PC-3 (cell line): ENCODE measurements at regions not wholly inside any gene's neighbourhood (a gene's known extent, or its start where the extent isn't known, plus 50 kb on each side); places are given as distances from the start of the nearest gene placed in this dataset.

Experiments
- ATAC-seq: fragments of 200-7000 bp; cut with Tn5 transposase; 2 replicates; pipeline ENCODE4 v1.9.1; 2020; ENCODE audit warnings: mild to moderate bottlenecking, moderate library complexity
- BruUV-seq: library from RNA; stranded (reverse); fragments of 400-500 nt; replicated peaks from 2 replicates; lab custom pipeline; 2021; lab: Mats Ljungman, UMichigan
- CTCF ChIA-PET: fragments of 300-600 bp; sonication (Branson Sonifier 250); formaldehyde crosslinking; loops from one replicate; lab custom pipeline; 2022; ENCODE audit warnings: antibody characterized with exemption; lab: Charles Lee
- POLR2A ChIA-PET: fragments of 300-600 bp; sonication (Branson Sonifier 250); formaldehyde crosslinking; loops from one replicate; lab custom pipeline; 2022; ENCODE audit warnings: antibody characterized with exemption; ENCODE audit not compliant: unreplicated experiment; lab: Charles Lee
- DNase-seq: peaks from one replicate; pipeline ENCODE4 v3.0.0-alpha.2; 2015
- H2AFZ ChIP-seq: fragments of 300-600 bp; sonication (generic); 2 replicates; pipeline ENCODE4 v1.6.0; 2016; ENCODE audit warnings: antibody characterized with exemption, low read length
- H3F3A ChIP-seq: fragments of 300-600 bp; sonication (generic); one replicate; pipeline ENCODE4 v1.6.0; 2017; ENCODE audit warnings: antibody characterized with exemption, low read length, control low read depth, mild to moderate bottlenecking; ENCODE audit not compliant: unreplicated experiment
- H3K27ac ChIP-seq: fragments of 300-600 bp; sonication (generic); 2 replicates; pipeline ENCODE4 v1.5.1; 2016; ENCODE audit warnings: mild to moderate bottlenecking, low read length
- H3K27me3 ChIP-seq: fragments of 300-600 bp; sonication (generic); 2 replicates; pipeline ENCODE4 v1.6.1; 2016; ENCODE audit warnings: low read length, mixed read lengths
- H3K36me3 ChIP-seq: fragments of 300-600 bp; sonication (generic); 2 replicates; pipeline ENCODE4 v1.6.1; 2016; ENCODE audit warnings: low read depth, mixed run types, low read length, mixed read lengths
- H3K4me1 ChIP-seq: fragments of 300-600 bp; sonication (generic); 2 replicates; pipeline ENCODE4 v1.5.1; 2016; ENCODE audit warnings: low read length; ENCODE audit not compliant: insufficient read depth
- H3K4me2 ChIP-seq: fragments of 300-600 bp; sonication (generic); 2 replicates; pipeline ENCODE4 v1.6.0; 2016; ENCODE audit warnings: low read length
- H3K4me3 ChIP-seq: fragments of 300-600 bp; sonication (generic); 2 replicates; pipeline ENCODE4 v1.5.1; 2016; ENCODE audit warnings: mild to moderate bottlenecking, low read length, mixed read lengths
- H3K79me2 ChIP-seq: fragments of 300-600 bp; sonication (generic); 2 replicates; pipeline ENCODE4 v1.6.1; 2017; ENCODE audit warnings: low read length, mixed read lengths
- H3K9ac ChIP-seq: fragments of 300-600 bp; sonication (generic); 2 replicates; pipeline ENCODE4 v1.6.0; 2016; ENCODE audit warnings: mild to moderate bottlenecking, low read length
- H3K9me2 ChIP-seq: fragments of 300-600 bp; sonication (generic); replicated peaks from 2 replicates; pipeline ENCODE4 v1.6.1; 2016; ENCODE audit warnings: mixed run types, low read length, mixed read lengths
- H3K9me3 ChIP-seq: fragments of 300-600 bp; sonication (generic); 2 replicates; pipeline ENCODE4 v1.6.1; 2016; ENCODE audit warnings: low read length, mixed read lengths
- H4K20me1 ChIP-seq: fragments of 300-600 bp; sonication (generic); 2 replicates; pipeline ENCODE4 v1.6.1; 2016; ENCODE audit warnings: low read length, mixed read lengths
- EZH2 ChIP-seq: fragments of 300-600 bp; sonication (generic); IDR thresholded peaks from one replicate; pipeline ENCODE4 v1.6.1; 2017; ENCODE audit warnings: antibody characterized with exemption, mild to moderate bottlenecking, low read length; ENCODE audit not compliant: unreplicated experiment
- EZH2phosphoT487 ChIP-seq: fragments of 300-600 bp; sonication (generic); IDR thresholded peaks from 2 replicates; pipeline ENCODE4 v1.6.1; 2018; ENCODE audit warnings: mild to moderate bottlenecking, antibody characterized with exemption, low read length, borderline replicate concordance
- intact Hi-C: fragments of 100-400 bp; cut with micrococcal nuclease; formaldehyde crosslinking; loops from 2 replicates; pipeline ENCODE4 v1.9.0; 2023
- TF ChIP-seq, protein P1 (sequence below): fragments of 300-600 bp; sonication (generic); conservative IDR thresholded peaks from 2 replicates; pipeline ENCODE4 v1.5.1; 2017; ENCODE audit warnings: antibody characterized with exemption, low read depth, mild to moderate bottlenecking, low read length

DNA sequence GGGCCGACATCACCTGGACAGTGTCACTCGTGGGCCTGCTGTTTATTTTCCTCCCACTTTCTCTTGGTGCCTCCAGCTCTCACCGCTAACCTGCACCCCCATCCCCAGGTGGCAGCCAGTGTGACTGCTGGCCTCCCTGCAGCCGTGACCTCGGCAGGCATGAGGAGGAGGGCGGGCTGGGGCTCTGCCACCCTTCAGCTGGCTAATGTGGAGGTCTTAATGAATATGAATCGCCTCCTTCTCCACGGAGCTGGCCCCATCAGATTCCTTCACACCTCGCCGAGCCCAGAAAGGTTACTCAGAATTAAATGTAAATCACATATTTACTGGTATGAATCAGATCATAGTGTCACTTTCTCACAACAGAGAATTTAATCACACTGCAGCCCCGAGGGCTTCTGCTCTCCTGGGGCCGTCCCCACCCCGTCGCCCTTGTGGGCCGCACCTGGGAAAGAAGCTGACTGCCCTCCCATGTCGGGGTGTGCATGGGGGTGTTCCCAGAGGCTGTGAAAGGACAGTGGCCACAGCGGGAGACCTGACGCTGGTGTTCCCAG is 171.1 kb upstream of the TLE3 start:
- DNase-seq (no peak), ATAC-seq (no peak)
- CTCF ChIA-PET, result no interaction called here
- Histone ChIP-seq H3K9me3 (no peaks in the 10 kb centered on the region), H3K4me3 (no peak overlapping the region), H3K4me1 (peaks cover 47% of the 10 kb centered on the region), H3K36me3 (no peaks in the 10 kb centered on the region), H2AFZ (no peak overlapping the region), H3K9me2 (no peaks in the 10 kb centered on the region), H3K27ac (no peak overlapping the region), H3K4me2 (no peak overlapping the region), H4K20me1 (no peaks in the 10 kb centered on the region), H3K27me3 (no peaks in the 10 kb centered on the region), H3F3A (no peaks in the 10 kb centered on the region), H3K9ac (no peak overlapping the region), H3K79me2 (no peaks in the 10 kb centered on the region)
- POLR2A ChIA-PET, result no interaction called here
- TF ChIP-seq, protein P1, sequence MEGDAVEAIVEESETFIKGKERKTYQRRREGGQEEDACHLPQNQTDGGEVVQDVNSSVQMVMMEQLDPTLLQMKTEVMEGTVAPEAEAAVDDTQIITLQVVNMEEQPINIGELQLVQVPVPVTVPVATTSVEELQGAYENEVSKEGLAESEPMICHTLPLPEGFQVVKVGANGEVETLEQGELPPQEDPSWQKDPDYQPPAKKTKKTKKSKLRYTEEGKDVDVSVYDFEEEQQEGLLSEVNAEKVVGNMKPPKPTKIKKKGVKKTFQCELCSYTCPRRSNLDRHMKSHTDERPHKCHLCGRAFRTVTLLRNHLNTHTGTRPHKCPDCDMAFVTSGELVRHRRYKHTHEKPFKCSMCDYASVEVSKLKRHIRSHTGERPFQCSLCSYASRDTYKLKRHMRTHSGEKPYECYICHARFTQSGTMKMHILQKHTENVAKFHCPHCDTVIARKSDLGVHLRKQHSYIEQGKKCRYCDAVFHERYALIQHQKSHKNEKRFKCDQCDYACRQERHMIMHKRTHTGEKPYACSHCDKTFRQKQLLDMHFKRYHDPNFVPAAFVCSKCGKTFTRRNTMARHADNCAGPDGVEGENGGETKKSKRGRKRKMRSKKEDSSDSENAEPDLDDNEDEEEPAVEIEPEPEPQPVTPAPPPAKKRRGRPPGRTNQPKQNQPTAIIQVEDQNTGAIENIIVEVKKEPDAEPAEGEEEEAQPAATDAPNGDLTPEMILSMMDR, result no peak
- no peak for TF ChIP-seq EZH2phosphoT487
- TF ChIP-seq EZH2, result no peak
- intact Hi-C loops, result no loop called here
- BruUV-seq, result no TSS peak

DNA sequence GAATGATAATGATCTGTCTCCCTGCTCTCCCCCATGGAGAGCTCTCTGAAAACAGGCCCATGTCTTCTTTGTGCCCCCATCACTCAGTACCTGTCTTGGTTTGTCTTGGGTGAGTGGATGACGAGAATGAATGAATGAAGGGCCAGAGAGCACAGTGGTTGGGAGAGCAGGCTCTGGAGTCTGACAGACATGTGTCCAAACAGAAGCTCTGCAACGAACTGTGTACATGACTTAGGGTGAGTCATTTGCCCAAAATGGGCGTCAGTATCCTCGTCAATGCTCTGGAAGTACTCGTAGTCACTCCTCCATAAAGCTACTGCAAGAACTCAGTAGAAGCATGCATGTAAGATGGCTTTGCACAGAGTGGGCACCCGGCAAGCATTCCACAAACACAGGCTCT is 170.2 kb upstream of the TLE3 start:
- intact Hi-C loops, result no loop called here
- no TSS peak for BruUV-seq
- ATAC-seq, result peak; percentile 36
- Histone ChIP-seq H3K4me2 (no peak overlapping the region), H3K9me2 (no peaks in the 10 kb centered on the region), H3K27me3 (no peaks in the 10 kb centered on the region), H3K9me3 (no peaks in the 10 kb centered on the region), H3K79me2 (no peaks in the 10 kb centered on the region), H4K20me1 (no peaks in the 10 kb centered on the region), H3K27ac (no peak overlapping the region), H3K4me3 (no peak overlapping the region), H3K9ac (no peak overlapping the region), H3K4me1 (peaks cover 47% of the 10 kb centered on the region), H3K36me3 (no peaks in the 10 kb centered on the region), H2AFZ (no peak overlapping the region), H3F3A (no peaks in the 10 kb centered on the region)
- TF ChIP-seq EZH2, result no peak
- no peak for TF ChIP-seq EZH2phosphoT487
- TF ChIP-seq, protein P1, result no peak
- ChIA-PET POLR2A (no interaction called here), CTCF (no interaction called here)
- peak; percentile 76 for DNase-seq

DNA sequence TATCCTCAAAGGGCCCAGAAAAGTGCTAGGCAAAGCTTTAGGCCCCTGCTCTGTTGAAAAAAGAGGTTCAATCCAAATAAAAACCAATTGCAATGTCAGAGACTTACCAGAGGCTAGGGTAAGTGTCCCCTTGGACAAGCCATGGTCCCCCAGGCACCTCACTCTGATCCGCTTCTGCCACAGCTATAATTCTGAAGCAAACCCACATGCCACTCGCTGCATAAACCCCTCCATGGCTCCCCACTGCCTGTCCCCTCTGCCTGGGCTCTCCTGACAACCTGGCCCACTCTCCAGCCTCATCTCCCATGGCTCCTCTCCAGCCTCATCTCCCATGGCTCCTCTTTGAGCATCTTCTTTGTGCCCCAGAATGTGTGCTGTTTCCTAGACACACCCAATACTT is 169.6 kb upstream of the TLE3 start:
- Histone ChIP-seq H3K4me3 (no peak overlapping the region), H2AFZ (no peak overlapping the region), H3K9me2 (no peaks in the 10 kb centered on the region), H3K27me3 (no peaks in the 10 kb centered on the region), H3K27ac (no peak overlapping the region), H4K20me1 (no peaks in the 10 kb centered on the region), H3K9me3 (no peaks in the 10 kb centered on the region), H3K9ac (no peak overlapping the region), H3K4me2 (no peak overlapping the region), H3F3A (no peaks in the 10 kb centered on the region), H3K36me3 (no peaks in the 10 kb centered on the region), H3K4me1 (peaks cover 47% of the 10 kb centered on the region), H3K79me2 (no peaks in the 10 kb centered on the region)
- BruUV-seq, result no TSS peak
- DNase-seq (no peak), ATAC-seq (no peak)
- ChIA-PET CTCF (no interaction called here), POLR2A (no interaction called here)
- intact Hi-C loops, result no loop called here
- no peak for TF ChIP-seq EZH2
